Sciatic nerve (tissue), 2 donors: ENCODE measurements at regions not wholly inside any gene's neighbourhood (a gene's known extent, or its start where the extent isn't known, plus 50 kb on each side); places are given as distances from the start of the nearest gene placed in this dataset.

Experiments
- ATAC-seq: fragments of 200-7000 bp; cut with Tn5 transposase; one replicate; pipeline ENCODE4 v1.9.1; 2020; ENCODE audit warnings: mild to moderate bottlenecking, moderate library complexity
- DNase-seq: peaks from one replicate; pipeline ENCODE4 v3.0.0-alpha.2; 2020; ENCODE audit warnings: low spot score
- intact Hi-C: fragments of 100-400 bp; cut with DNase I; formaldehyde crosslinking; loops from one replicate; pipeline ENCODE4 v1.14.2; 2022
- donor health status: DM: no; HTN: no; CAD: no.
- donor health status: DM: no; HTN: no; CAD: no.

- DNase-seq (no peak), ATAC-seq (peak; percentile 61)
- intact Hi-C loops = no loop called here
Measured at GRCh38 chr15:95405447-95405846, 925.1 kb upstream of the NR2F2 start.

- intact Hi-C loops = no loop called here
- ATAC-seq = no peak
Measured at GRCh38 chr15:95407534-95407933, 923.0 kb upstream of the NR2F2 start.

GRCh38 chr15:95409211-95409610 lies 921.3 kb upstream of the NR2F2 start:
- intact Hi-C loops = no loop called here
- ATAC-seq (peak; percentile 53), DNase-seq (no peak)

More at GRCh38 chr15:95407534-95407933, 923.0 kb upstream of the NR2F2 start:
- DNase-seq = no peak

- intact Hi-C loops = no loop called here
- ATAC-seq = no peak
Measured at GRCh38 chr15:95409626-95410310, 920.7 kb upstream of the NR2F2 start.

GRCh38 chr15:95410757-95411156 lies 919.7 kb upstream of the NR2F2 start:
- no peak for ATAC-seq
- intact Hi-C loops = no loop called here
- DNase-seq = no peak

More at GRCh38 chr15:95409626-95410310, 920.7 kb upstream of the NR2F2 start:
- DNase-seq = no peak

GRCh38 chr15:95416576-95416975 lies 913.9 kb upstream of the NR2F2 start:
- DNase-seq (no peak), ATAC-seq (no peak)
- intact Hi-C loops = no loop called here

GRCh38 chr15:95417761-95418160 lies 912.7 kb upstream of the NR2F2 start:
- no peak for ATAC-seq
- intact Hi-C loops = no loop called here
- no peak for DNase-seq

- DNase-seq (no peak), ATAC-seq (no peak)
- intact Hi-C loops = no loop called here
Measured at GRCh38 chr15:95422255-95422654, 908.2 kb upstream of the NR2F2 start.

GRCh38 chr15:95425859-95426258 lies 904.6 kb upstream of the NR2F2 start:
- no peak for DNase-seq
- intact Hi-C loops = no loop called here
- ATAC-seq = no peak

- DNase-seq (no peak), ATAC-seq (no peak)
Measured at GRCh38 chr15:95429345-95429744, 901.2 kb upstream of the NR2F2 start.

GRCh38 chr15:95431518-95431917 lies 899.0 kb upstream of the NR2F2 start:
- DNase-seq (no peak), ATAC-seq (no peak)
- intact Hi-C loops = no loop called here

More at GRCh38 chr15:95429345-95429744, 901.2 kb upstream of the NR2F2 start:
- intact Hi-C loops = no loop called here

GRCh38 chr15:95432878-95433405 lies 897.6 kb upstream of the NR2F2 start:
- intact Hi-C loops = no loop called here
- ATAC-seq (no peak), DNase-seq (no peak)

GRCh38 chr15:95439922-95440376 lies 890.6 kb upstream of the NR2F2 start:
- ATAC-seq = peak; percentile 21
- no peak for DNase-seq
- intact Hi-C loops = no loop called here

GRCh38 chr15:95440712-95441111 lies 889.8 kb upstream of the NR2F2 start:
- intact Hi-C loops = no loop called here
- peak; percentile 77 for ATAC-seq
- peak; percentile 75 for DNase-seq

- intact Hi-C loops = no loop called here
- DNase-seq = no peak
- peak; percentile 74 for ATAC-seq
Measured at GRCh38 chr15:95442107-95442719, 888.3 kb upstream of the NR2F2 start.

GRCh38 chr15:95444860-95445259 lies 885.6 kb upstream of the NR2F2 start:
- ATAC-seq (no peak), DNase-seq (no peak)
- intact Hi-C loops = no loop called here

GRCh38 chr15:95446854-95447253 lies 883.6 kb upstream of the NR2F2 start:
- DNase-seq (no peak), ATAC-seq (no peak)
- intact Hi-C loops = no loop called here

- intact Hi-C loops = no loop called here
- DNase-seq (no peak), ATAC-seq (peak; percentile 35)
Measured at GRCh38 chr15:95447486-95447885, 883.0 kb upstream of the NR2F2 start.

GRCh38 chr15:95448531-95449229 lies 881.8 kb upstream of the NR2F2 start:
- ATAC-seq (no peak), DNase-seq (no peak)
- intact Hi-C loops = no loop called here

- no peak for ATAC-seq
- no peak for DNase-seq
- intact Hi-C loops = no loop called here
Measured at GRCh38 chr15:95449230-95449628, 881.3 kb upstream of the NR2F2 start.
